Thyroid gland (tissue), 4 donors: ENCODE measurements at regions not wholly inside any gene's neighbourhood (a gene's known extent, or its start where the extent isn't known, plus 50 kb on each side); places are given as distances from the start of the nearest gene placed in this dataset.
A peak's percentile ranks its signal among the peaks of the same experiment; 100 is the strongest.

Experiments
- DNase-seq, 2 donors: peaks; one replicate each; pipeline ENCODE4 v3.0.0-alpha.2; 2019
- H3K27ac ChIP-seq, 3 donors: fragments of 200-600 bp; sonication (generic); 1 replicate in 2 of 3; 2 replicates in 1 of 3; pipeline ENCODE4 v1.5.1; 2016 to 2019; ENCODE audit warnings: mild to moderate bottlenecking in 1 of 3, moderate library complexity in 1 of 3
- H3K27me3 ChIP-seq: fragments of 200-600 bp; sonication (generic); one replicate; pipeline ENCODE4 v1.5.1; 2019
- H3K36me3 ChIP-seq, 2 donors: fragments of 200-600 bp; sonication (generic); one replicate each; pipeline ENCODE4 v1.5.1; 2016 to 2019
- H3K4me1 ChIP-seq, 2 donors: fragments of 200-600 bp; sonication (generic); one replicate each; pipeline ENCODE4 v1.5.1; 2017 to 2019
- H3K4me3 ChIP-seq, 3 donors: fragments of 200-600 bp; sonication (generic); replicated peaks in 1 of 3; 1 replicate in 2 of 3; 2 replicates in 1 of 3; pipeline ENCODE4 v1.5.1; 2016; ENCODE audit warnings: mild to moderate bottlenecking in 1 of 3
- H3K9me3 ChIP-seq: fragments of 200-600 bp; sonication (generic); one replicate; pipeline ENCODE4 v1.5.1; 2017
- POLR2A ChIP-seq, 2 donors: fragments of 450-650 bp; IDR thresholded peaks; one replicate each; pipeline ENCODE4 v1.6.1; 2017; ENCODE audit warnings: antibody characterized with exemption in 2 of 2, mild to moderate bottlenecking in 2 of 2, moderate library complexity in 1 of 2
- whole genome bisulfite sequencing, 2 donors: methylation state at CpG; one replicate each; pipeline ENCODE4 v1.1.5; 2017; 5-methylcytosine and 5-hydroxymethylcytosine counted together
- intact Hi-C: fragments of 100-400 bp; cut with DNase I; formaldehyde crosslinking; loops from one replicate; pipeline ENCODE4 v1.15.1; 2023
- TF ChIP-seq, protein P1 (sequence below), 6 experiments: fragments of 200-600 bp in 3 of 6; fragments of 450-650 bp in 3 of 6; sonication (generic) in 3 of 6; IDR thresholded peaks; one replicate each; pipeline ENCODE4 v1.5.1; 2016 to 2019; ENCODE audit warnings: antibody characterized with exemption in 6 of 6, mild to moderate bottlenecking in 2 of 6, inconsistent platforms in 1 of 6, moderate library complexity in 1 of 6

DNA sequence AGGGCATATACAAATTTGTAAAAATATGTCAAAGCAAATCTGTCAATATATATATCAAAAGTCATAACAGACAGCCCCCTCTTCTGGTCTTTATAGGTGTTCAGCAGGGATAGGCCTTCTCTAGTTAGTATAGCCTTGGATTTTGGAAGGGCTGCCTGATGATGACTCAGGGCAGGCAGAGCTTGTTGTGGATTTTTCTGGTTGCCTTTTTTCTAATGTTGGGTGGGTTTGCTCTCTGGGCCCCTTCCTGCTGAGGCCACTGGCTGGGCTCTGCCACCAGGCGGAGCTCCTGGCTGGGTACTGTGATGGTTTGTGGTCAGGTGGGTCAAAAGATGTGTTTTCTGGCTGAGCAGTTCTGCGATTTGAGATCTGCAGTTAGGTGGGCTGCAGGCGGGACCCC lies 294.2 kb downstream of the GRIA2 start:
- Histone ChIP-seq H3K27me3 (no peaks in the 10 kb centered on the region), H3K36me3 (no peaks in the 10 kb centered on the region), H3K9me3 (no peaks in the 10 kb centered on the region), H3K27ac (no peak overlapping the region), H3K4me3 (no peak overlapping the region), H3K4me1 (no peaks in the 10 kb centered on the region)
- no peak for TF ChIP-seq POLR2A (IDR thresholded peaks at IDR 0.05)
- TF ChIP-seq, protein P1, sequence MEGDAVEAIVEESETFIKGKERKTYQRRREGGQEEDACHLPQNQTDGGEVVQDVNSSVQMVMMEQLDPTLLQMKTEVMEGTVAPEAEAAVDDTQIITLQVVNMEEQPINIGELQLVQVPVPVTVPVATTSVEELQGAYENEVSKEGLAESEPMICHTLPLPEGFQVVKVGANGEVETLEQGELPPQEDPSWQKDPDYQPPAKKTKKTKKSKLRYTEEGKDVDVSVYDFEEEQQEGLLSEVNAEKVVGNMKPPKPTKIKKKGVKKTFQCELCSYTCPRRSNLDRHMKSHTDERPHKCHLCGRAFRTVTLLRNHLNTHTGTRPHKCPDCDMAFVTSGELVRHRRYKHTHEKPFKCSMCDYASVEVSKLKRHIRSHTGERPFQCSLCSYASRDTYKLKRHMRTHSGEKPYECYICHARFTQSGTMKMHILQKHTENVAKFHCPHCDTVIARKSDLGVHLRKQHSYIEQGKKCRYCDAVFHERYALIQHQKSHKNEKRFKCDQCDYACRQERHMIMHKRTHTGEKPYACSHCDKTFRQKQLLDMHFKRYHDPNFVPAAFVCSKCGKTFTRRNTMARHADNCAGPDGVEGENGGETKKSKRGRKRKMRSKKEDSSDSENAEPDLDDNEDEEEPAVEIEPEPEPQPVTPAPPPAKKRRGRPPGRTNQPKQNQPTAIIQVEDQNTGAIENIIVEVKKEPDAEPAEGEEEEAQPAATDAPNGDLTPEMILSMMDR (IDR thresholded peaks at IDR 0.05): no peak
- DNase-seq: no peak
- intact Hi-C loops: no loop called here
- WGBS, 2 donors: 74 to 76% methylated on average over 3 of the region's 3 CpGs

GRCh38 chr4:157509341-157509740 lies 288.8 kb downstream of the GRIA2 start:
- TF ChIP-seq, protein P1 (IDR thresholded peaks at IDR 0.05): no peak
- no peak for TF ChIP-seq POLR2A (IDR thresholded peaks at IDR 0.05)
- no peak overlapping the region for H3K27ac ChIP-seq
- intact Hi-C loops: no loop called here
- H3K9me3 ChIP-seq: no peaks in the 10 kb centered on the region
- no peaks in the 10 kb centered on the region for H3K4me1 ChIP-seq
- DNase-seq: no peak
- H3K36me3 ChIP-seq: no peaks in the 10 kb centered on the region
- H3K4me3 ChIP-seq: no peak overlapping the region
- no peaks in the 10 kb centered on the region for H3K27me3 ChIP-seq
- WGBS, 2 donors: 61 to 76% methylated on average over 3 of the region's 3 CpGs

GRCh38 chr4:157502656-157503055 lies 282.1 kb downstream of the GRIA2 start:
- Histone ChIP-seq H3K9me3 (no peaks in the 10 kb centered on the region), H3K27me3 (no peaks in the 10 kb centered on the region), H3K4me1 (no peaks in the 10 kb centered on the region), H3K36me3 (no peaks in the 10 kb centered on the region), H3K4me3 (no peak overlapping the region), H3K27ac (no peak overlapping the region)
- WGBS, 2 donors: 94 to 97% methylated on average over 2 of the region's 2 CpGs
- intact Hi-C loops: no loop called here
- no peak for DNase-seq
- TF ChIP-seq, protein P1 (IDR thresholded peaks at IDR 0.05): no peak
- no peak for TF ChIP-seq POLR2A (IDR thresholded peaks at IDR 0.05)

DNA sequence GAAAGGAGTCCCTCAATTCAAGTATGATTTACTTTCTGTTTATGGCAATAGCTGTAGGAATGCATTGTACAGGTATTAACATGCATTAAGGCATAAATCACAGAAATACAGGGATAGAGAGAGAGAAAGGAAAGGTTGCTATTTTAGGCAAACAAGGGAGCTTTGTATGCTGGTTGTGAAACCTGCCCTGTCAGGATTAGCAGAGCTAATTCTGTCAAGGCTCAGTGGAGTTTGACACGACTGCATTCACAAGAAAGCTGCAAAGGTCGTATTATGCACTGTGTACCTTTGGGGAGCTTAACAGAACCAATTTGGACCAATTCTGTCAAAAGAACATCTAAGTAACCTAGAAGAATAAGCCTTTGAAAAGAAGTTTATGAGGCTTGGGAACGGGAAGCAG lies 239.3 kb downstream of the GRIA2 start:
- WGBS, 2 donors: 36 to 41% methylated on average over 3 of the region's 3 CpGs

DNA sequence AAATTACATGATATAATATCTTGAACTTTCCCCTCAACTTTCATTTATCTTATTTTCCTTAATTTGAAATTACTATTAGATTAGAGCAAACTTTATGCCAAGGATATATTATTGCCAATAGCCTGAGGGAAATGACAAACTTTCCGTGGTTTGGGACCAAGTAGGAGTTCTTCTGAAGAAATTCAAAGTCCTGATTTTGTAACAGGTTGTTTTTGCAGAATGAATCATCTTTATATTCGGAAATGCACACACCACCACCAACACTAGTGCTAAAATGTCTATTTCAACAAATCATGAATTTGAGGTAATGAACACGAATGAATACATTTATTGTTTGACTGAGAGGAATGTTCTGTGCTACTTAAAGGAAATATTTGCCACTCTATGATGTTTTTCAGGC lies 226.7 kb downstream of the GRIA2 start:
- TF ChIP-seq, protein P1 (IDR thresholded peaks at IDR 0.05): no peak
- TF ChIP-seq POLR2A (IDR thresholded peaks at IDR 0.05): no peak
- WGBS, 2 donors: 70 to 72% methylated on average over 3 of the region's 3 CpGs
- DNase-seq: no peak
- Histone ChIP-seq H3K4me1 (no peaks in the 10 kb centered on the region), H3K4me3 (no peak overlapping the region), H3K27me3 (no peaks in the 10 kb centered on the region), H3K9me3 (no peaks in the 10 kb centered on the region), H3K36me3 (no peaks in the 10 kb centered on the region), H3K27ac (no peak overlapping the region)
- intact Hi-C loops: no loop called here

More for the DNA sequence above, 239.3 kb downstream of the GRIA2 start:
- Histone ChIP-seq H3K9me3 (no peaks in the 10 kb centered on the region), H3K36me3 (no peaks in the 10 kb centered on the region), H3K4me3 (no peak overlapping the region), H3K4me1 (no peaks in the 10 kb centered on the region), H3K27ac (no peak overlapping the region), H3K27me3 (no peaks in the 10 kb centered on the region)
- intact Hi-C loops: no loop called here
- peak in 1 of 2 donors; percentile 3 for DNase-seq
- TF ChIP-seq, protein P1 (IDR thresholded peaks at IDR 0.05): no peak
- no peak for TF ChIP-seq POLR2A (IDR thresholded peaks at IDR 0.05)
